HUES6 (cell line): ENCODE measurements at regions not wholly inside any gene's neighbourhood (a gene's known extent, or its start where the extent isn't known, plus 50 kb on each side); places are given as distances from the start of the nearest gene placed in this dataset.
"Not testable (repeated sequence)": the region's sequence is repeated elsewhere in the genome, so short reads cannot be mapped to it uniquely, and the experiment has no call there.

Source experiments
- H3K27ac ChIP-seq: 2 replicates; pipeline ENCODE4 v1.7.0; 2013; ENCODE audit warnings: low read depth, mild to moderate bottlenecking, low read length, inconsistent platforms
- H3K27me3 ChIP-seq: 2 replicates; pipeline ENCODE4 v1.6.1; 2013; ENCODE audit warnings: low read length; ENCODE audit not compliant: control insufficient read depth, insufficient read depth
- H3K36me3 ChIP-seq: 2 replicates; pipeline ENCODE4 v1.6.1; 2013; ENCODE audit warnings: low read length; ENCODE audit not compliant: control insufficient read depth, insufficient read depth
- H3K4me1 ChIP-seq: 2 replicates; pipeline ENCODE4 v1.6.1; 2013; ENCODE audit warnings: low read length; ENCODE audit not compliant: control insufficient read depth, insufficient read depth
- H3K4me3 ChIP-seq: 2 replicates; pipeline ENCODE4 v1.5.1; 2013; ENCODE audit warnings: low read depth, low read length
- H3K9ac ChIP-seq: one replicate; pipeline ENCODE4 v1.6.1; 2013; ENCODE audit warnings: mild to moderate bottlenecking, low read length
- H3K9me3 ChIP-seq: 2 replicates; pipeline ENCODE4 v1.6.1; 2013; ENCODE audit warnings: low read depth, low read length; ENCODE audit not compliant: control insufficient read depth, insufficient read depth

- Histone ChIP-seq H3K27me3 (no peaks in the 10 kb centered on the region), H3K36me3 (peaks cover 5% of the 10 kb centered on the region), H3K4me1 (peaks cover 55% of the 10 kb centered on the region), H3K4me3 (no peak overlapping the region), H3K27ac (peak overlapping the region; percentile 96; the same call in 1 of the 2 replicates), H3K9me3 (peaks cover 21% of the 10 kb centered on the region), H3K9ac (no peak overlapping the region)
These were observed 67.5 kb upstream of the SAMSN1 start for GRCh38 chr21:14613486-14614224.

- not testable (repeated sequence) for H3K27ac ChIP-seq, H3K9ac ChIP-seq, H3K36me3 ChIP-seq, H3K27me3 ChIP-seq, H3K4me3 ChIP-seq
- H3K9me3 ChIP-seq = peaks cover 13% of the 10 kb centered on the region
- H3K4me1 ChIP-seq = peaks cover 25% of the 10 kb centered on the region
These were observed 64.0 kb upstream of the SAMSN1 start for GRCh38 chr21:14610119-14610518.

- peaks cover 5% of the 10 kb centered on the region for H3K36me3 ChIP-seq
- H3K4me3 ChIP-seq = no peak overlapping the region
- H3K9me3 ChIP-seq = peaks cover 18% of the 10 kb centered on the region
- H3K9ac ChIP-seq = no peak overlapping the region
- H3K27ac ChIP-seq = no peak overlapping the region
- H3K27me3 ChIP-seq = no peaks in the 10 kb centered on the region
- peaks cover 16% of the 10 kb centered on the region; the same call in 1 of the 2 replicates for H3K4me1 ChIP-seq
These were observed 63.2 kb upstream of the SAMSN1 start for GRCh38 chr21:14609274-14609673.

- H3K27me3 ChIP-seq = no peaks in the 10 kb centered on the region
These were observed 61.1 kb upstream of the SAMSN1 start for GRCh38 chr21:14607262-14607661.

GRCh38 chr21:14603202-14603601 lies 57.1 kb upstream of the SAMSN1 start:
- Histone ChIP-seq H3K27ac (no peak overlapping the region), H3K4me3 (no peak overlapping the region), H3K36me3 (no peaks in the 10 kb centered on the region), H3K9me3 (peaks cover 12% of the 10 kb centered on the region; the same call in 1 of the 2 replicates), H3K4me1 (peaks cover 14% of the 10 kb centered on the region; the same call in 1 of the 2 replicates), H3K27me3 (no peaks in the 10 kb centered on the region), H3K9ac (no peak overlapping the region)

More at GRCh38 chr21:14607262-14607661, 61.1 kb upstream of the SAMSN1 start:
- Histone ChIP-seq H3K9me3 (peaks cover 20% of the 10 kb centered on the region), H3K9ac (no peak overlapping the region), H3K4me3 (no peak overlapping the region), H3K27ac (no peak overlapping the region), H3K4me1 (peaks cover 13% of the 10 kb centered on the region; the same call in 1 of the 2 replicates), H3K36me3 (peaks cover 5% of the 10 kb centered on the region)

- Histone ChIP-seq H3K27ac (no peak overlapping the region), H3K27me3 (no peaks in the 10 kb centered on the region), H3K9me3 (peaks cover 14% of the 10 kb centered on the region; the same call in 1 of the 2 replicates), H3K9ac (no peak overlapping the region), H3K4me1 (peaks cover 14% of the 10 kb centered on the region; the same call in 1 of the 2 replicates), H3K36me3 (no peaks in the 10 kb centered on the region), H3K4me3 (no peak overlapping the region)
These were observed 56.4 kb upstream of the SAMSN1 start for GRCh38 chr21:14602382-14602958.

GRCh38 chr21:14600569-14601297 lies 54.6 kb upstream of the SAMSN1 start:
- peaks cover 14% of the 10 kb centered on the region; the same call in 1 of the 2 replicates for H3K4me1 ChIP-seq
- no peak overlapping the region for H3K4me3 ChIP-seq
- no peak overlapping the region for H3K9ac ChIP-seq

GRCh38 chr21:14598065-14598464 lies 52.0 kb upstream of the SAMSN1 start:
- peaks cover 24% of the 10 kb centered on the region for H3K9me3 ChIP-seq
- no peaks in the 10 kb centered on the region for H3K27me3 ChIP-seq
- H3K4me3 ChIP-seq = no peak overlapping the region
- H3K36me3 ChIP-seq = no peaks in the 10 kb centered on the region
- peaks cover 9% of the 10 kb centered on the region; the same call in 1 of the 2 replicates for H3K4me1 ChIP-seq
- no peak overlapping the region for H3K27ac ChIP-seq
- H3K9ac ChIP-seq = no peak overlapping the region

More at GRCh38 chr21:14600569-14601297, 54.6 kb upstream of the SAMSN1 start:
- no peaks in the 10 kb centered on the region for H3K27me3 ChIP-seq
- H3K27ac ChIP-seq = no peak overlapping the region
- H3K36me3 ChIP-seq = no peaks in the 10 kb centered on the region
- peaks cover 29% of the 10 kb centered on the region for H3K9me3 ChIP-seq
